A673 (cell line): ENCODE measurements at regions not wholly inside any gene's neighbourhood (a gene's known extent, or its start where the extent isn't known, plus 50 kb on each side); places are given as distances from the start of the nearest gene placed in this dataset.

Experiments used
- BruUV-seq: library from RNA; stranded (reverse); fragments of 400-500 nt; replicated peaks from 2 replicates; lab custom pipeline; 2021; lab: Mats Ljungman, UMichigan
- CTCF ChIA-PET: fragments of 300-600 bp; sonication (Branson Sonifier 250); formaldehyde crosslinking; loops from one replicate; lab custom pipeline; 2022; ENCODE audit warnings: antibody characterized with exemption; lab: Charles Lee
- POLR2A ChIA-PET: fragments of 300-600 bp; sonication (Branson Sonifier 250); formaldehyde crosslinking; loops from one replicate; lab custom pipeline; 2022; ENCODE audit warnings: antibody characterized with exemption; ENCODE audit not compliant: low non-redundant PET; lab: Charles Lee
- DNase-seq: peaks from one replicate; pipeline ENCODE4 v3.0.0-alpha.2; 2015; ENCODE audit warnings: low spot score
- H3K27ac ChIP-seq: fragments of 200-600 bp; sonication (generic); 2 replicates; pipeline ENCODE4 v1.5.1; 2016; ENCODE audit warnings: mixed run types, low read depth, mild to moderate bottlenecking, mixed read lengths, antibody characterized with exemption, low read length; ENCODE audit not compliant: poor library complexity, severe bottlenecking
- H3K27me3 ChIP-seq: fragments of 200-600 bp; sonication (generic); replicated peaks from 2 replicates; pipeline ENCODE4 v1.6.1; 2017; ENCODE audit warnings: mixed run types, low read depth, mild to moderate bottlenecking, mixed read lengths, antibody characterized with exemption, low read length; ENCODE audit not compliant: insufficient read depth, poor library complexity
- H3K36me3 ChIP-seq: fragments of 200-600 bp; sonication (generic); 2 replicates; pipeline ENCODE4 v1.6.1; 2016; ENCODE audit warnings: mixed run types, mild to moderate bottlenecking, mixed read lengths, antibody characterized with exemption, low read length; ENCODE audit not compliant: insufficient read depth, poor library complexity, severe bottlenecking
- H3K4me1 ChIP-seq: fragments of 200-600 bp; sonication (generic); 2 replicates; pipeline ENCODE4 v1.6.1; 2017; ENCODE audit warnings: mixed run types, mild to moderate bottlenecking, mixed read lengths, antibody characterized with exemption, low read length; ENCODE audit not compliant: insufficient read depth, poor library complexity, severe bottlenecking
- H3K4me3 ChIP-seq: fragments of 200-600 bp; sonication (generic); 2 replicates; pipeline ENCODE4 v1.5.1; 2016; ENCODE audit warnings: low read depth, mixed run types, mild to moderate bottlenecking, mixed read lengths, low read length; ENCODE audit not compliant: poor library complexity, severe bottlenecking
- H3K9me3 ChIP-seq: fragments of 200-600 bp; sonication (generic); 2 replicates; pipeline ENCODE4 v1.6.1; 2016; ENCODE audit warnings: mixed run types, low read depth, mild to moderate bottlenecking, mixed read lengths, antibody characterized with exemption, low read length; ENCODE audit not compliant: poor library complexity, severe bottlenecking
- CTCF ChIP-seq: fragments of 300-800, 200-600 bp; sonication (generic); conservative IDR thresholded peaks from 2 replicates; pipeline ENCODE4 v1.5.1; 2017; ENCODE audit warnings: low read depth, mild to moderate bottlenecking, antibody characterized with exemption, low read length, moderate library complexity, mixed read lengths
- EZH2 ChIP-seq: fragments of 200-600 bp; sonication (generic); IDR thresholded peaks from 2 replicates; pipeline ENCODE4 v1.6.1; 2017; ENCODE audit warnings: borderline replicate concordance, low read depth, mild to moderate bottlenecking, mixed read lengths, antibody characterized with exemption, low read length; ENCODE audit not compliant: poor library complexity, severe bottlenecking
- intact Hi-C: fragments of 100-400 bp; cut with micrococcal nuclease; formaldehyde crosslinking; loops from one replicate; pipeline ENCODE4 v1.10.0; 2022; ENCODE audit not compliant: unreplicated experiment

- intact Hi-C loops: no loop called here
- BruUV-seq: no TSS peak
- no peak overlapping the region for H3K4me3 ChIP-seq
- TF ChIP-seq EZH2 (no peak), CTCF (no peak)
- no peaks in the 10 kb centered on the region for H3K36me3 ChIP-seq
- ChIA-PET CTCF (no interaction called here), POLR2A (no interaction called here)
- no peaks in the 10 kb centered on the region for H3K27me3 ChIP-seq
- H3K27ac ChIP-seq: no peak overlapping the region
- H3K4me1 ChIP-seq: no peaks in the 10 kb centered on the region
- DNase-seq: no peak
- no peaks in the 10 kb centered on the region for H3K9me3 ChIP-seq
These were observed 1588.9 kb upstream of the PCDH7 start for GRCh38 chr4:29131304-29131703.

- ChIA-PET POLR2A (no interaction called here), CTCF (no interaction called here)
- Histone ChIP-seq H3K4me3 (no peak overlapping the region), H3K27ac (no peak overlapping the region), H3K9me3 (no peaks in the 10 kb centered on the region), H3K4me1 (no peaks in the 10 kb centered on the region), H3K36me3 (no peaks in the 10 kb centered on the region), H3K27me3 (no peaks in the 10 kb centered on the region)
- intact Hi-C loops: no loop called here
- no TSS peak for BruUV-seq
- TF ChIP-seq EZH2 (no peak), CTCF (no peak)
- no peak for DNase-seq
These were observed 1577.5 kb upstream of the PCDH7 start for GRCh38 chr4:29142708-29143107.

GRCh38 chr4:29151584-29151983 is 1568.6 kb upstream of the PCDH7 start:
- Histone ChIP-seq H3K9me3 (no peaks in the 10 kb centered on the region), H3K27ac (no peak overlapping the region), H3K4me3 (no peak overlapping the region), H3K36me3 (no peaks in the 10 kb centered on the region), H3K4me1 (no peaks in the 10 kb centered on the region), H3K27me3 (no peaks in the 10 kb centered on the region)
- POLR2A ChIA-PET: no interaction called here
- no TSS peak for BruUV-seq
- CTCF ChIA-PET: no interaction called here
- intact Hi-C loops: no loop called here
- no peak for TF ChIP-seq CTCF
- TF ChIP-seq EZH2: no peak
- DNase-seq: no peak
